GM21367 (cell line): ENCODE measurements at regions not wholly inside any gene's neighbourhood (a gene's known extent, or its start where the extent isn't known, plus 50 kb on each side); places are given as distances from the start of the nearest gene placed in this dataset.
"Not testable (repeated sequence)": the region's sequence is repeated elsewhere in the genome, so short reads cannot be mapped to it uniquely, and the experiment has no call there.

ENCODE experiments used
- ATAC-seq: cut with Tn5 transposase; IDR thresholded peaks from one replicate; pipeline ENCODE4 v1.9.1; 2021; ENCODE audit not compliant: unreplicated experiment

- ATAC-seq: not testable (repeated sequence)
Observed at GRCh38 chr16:52655916-52656315, 109.0 kb upstream of the TOX3 start.

DNA sequence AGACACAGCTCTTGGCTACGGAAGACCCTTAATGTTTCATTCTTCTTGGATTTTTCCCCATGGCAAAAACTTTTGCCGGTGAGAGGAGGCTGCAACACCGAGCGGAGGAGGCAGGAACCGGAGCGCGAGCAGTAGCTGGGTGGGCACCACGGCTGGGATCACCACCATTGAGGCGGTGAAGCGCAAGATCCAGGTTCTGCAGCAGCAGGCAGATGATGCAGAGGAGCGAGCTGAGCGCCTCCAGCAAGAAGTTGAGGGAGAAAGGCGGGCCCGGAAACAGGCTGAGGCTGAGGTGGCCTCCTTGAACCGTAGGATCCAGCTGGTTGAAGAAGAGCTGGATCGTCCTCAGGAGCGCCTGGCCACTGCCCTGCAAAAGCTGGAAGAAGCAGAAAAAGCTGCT lies 108.2 kb upstream of the TOX3 start:
- not testable (repeated sequence) for ATAC-seq

DNA sequence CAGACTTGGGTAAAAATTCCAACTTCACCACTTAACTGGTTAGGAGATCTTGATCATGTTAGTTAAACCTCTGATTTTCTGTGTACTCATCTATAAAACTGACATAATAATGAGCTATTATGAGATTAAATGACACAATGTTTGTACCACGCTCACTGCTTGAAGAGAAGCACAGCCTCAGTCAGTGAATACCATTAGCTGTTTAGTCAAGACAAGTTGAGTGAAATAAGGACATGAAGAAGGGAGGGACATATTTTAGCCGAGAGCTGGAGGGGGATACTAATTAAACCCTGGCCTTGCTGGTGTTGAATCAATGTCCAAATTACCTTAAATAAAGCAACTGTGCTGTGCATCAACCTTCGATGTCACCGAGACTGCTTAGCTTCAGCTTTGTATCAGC lies 105.1 kb upstream of the TOX3 start:
- ATAC-seq: no peak

GRCh38 chr16:52650789-52651188 lies 103.8 kb upstream of the TOX3 start:
- no peak for ATAC-seq

GRCh38 chr16:52650318-52650717 lies 103.4 kb upstream of the TOX3 start:
- no peak for ATAC-seq

GRCh38 chr16:52649870-52650269 lies 102.9 kb upstream of the TOX3 start:
- ATAC-seq: no peak

- no peak for ATAC-seq
Observed at GRCh38 chr16:52647588-52647987, 100.6 kb upstream of the TOX3 start.

- no peak for ATAC-seq
Observed at GRCh38 chr16:52643006-52643405, 96.1 kb upstream of the TOX3 start.

DNA sequence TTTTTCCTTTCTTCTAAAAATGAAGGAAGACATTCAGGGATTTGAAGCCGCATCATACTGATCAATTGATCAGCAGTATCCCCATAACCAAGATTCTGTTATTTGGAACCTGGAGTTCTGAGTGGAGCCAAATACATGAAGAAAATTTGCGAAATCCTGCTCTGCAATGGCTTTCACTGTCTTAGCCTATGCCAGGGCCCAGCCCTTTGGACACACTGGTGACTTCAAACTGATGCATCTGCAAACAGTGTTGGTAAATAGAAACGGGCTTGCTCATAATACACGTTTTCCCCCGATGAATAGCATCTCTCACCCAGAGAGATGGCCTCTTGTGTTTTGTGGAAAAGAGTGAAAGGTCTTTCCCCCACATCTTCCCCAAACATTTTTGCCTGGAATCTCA lies 87.6 kb upstream of the TOX3 start:
- ATAC-seq: no peak

- no peak for ATAC-seq
Observed at GRCh38 chr16:52634104-52634503, 87.2 kb upstream of the TOX3 start.

DNA sequence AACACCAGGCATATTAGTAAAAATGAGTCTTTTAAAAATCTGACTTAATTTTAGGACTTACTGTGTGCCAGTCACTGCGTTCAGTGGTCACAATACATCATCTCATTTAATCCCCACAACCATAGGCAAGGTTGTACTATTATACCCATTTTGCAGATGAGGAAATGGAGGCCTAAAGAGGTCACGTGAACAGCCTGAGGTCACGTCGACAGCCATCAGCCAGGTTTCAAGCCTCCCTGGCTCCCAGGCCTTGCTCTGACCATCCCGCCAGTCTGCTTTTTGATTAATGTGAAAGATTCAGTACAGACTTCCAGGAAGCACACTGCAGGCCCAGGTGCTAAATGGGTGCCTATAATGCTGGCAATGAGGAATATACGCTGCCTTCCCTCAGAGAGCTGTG lies 86.3 kb upstream of the TOX3 start:
- ATAC-seq: no peak

DNA sequence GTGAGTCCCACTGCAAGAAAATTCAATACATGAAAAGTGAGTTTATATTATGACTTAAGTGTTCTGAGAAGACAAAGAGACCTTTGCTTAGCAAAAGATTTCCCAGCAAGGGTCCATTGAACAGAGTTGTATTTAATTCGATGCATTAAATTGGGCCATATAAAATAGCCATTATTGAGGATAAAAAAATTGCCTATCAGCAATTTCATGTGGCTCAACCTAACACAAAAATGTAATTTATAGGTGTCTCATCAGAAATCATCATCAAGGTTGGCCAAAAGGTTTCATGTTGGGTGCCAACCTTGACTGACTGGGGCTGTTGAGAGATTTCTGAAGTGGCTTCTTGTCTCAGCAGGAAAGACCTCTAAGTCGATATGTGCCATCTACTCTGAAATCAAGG lies 84.8 kb upstream of the TOX3 start:
- ATAC-seq: no peak

- no peak for ATAC-seq
Observed at GRCh38 chr16:52630711-52631110, 83.8 kb upstream of the TOX3 start.

- ATAC-seq: no peak
Observed at GRCh38 chr16:52629296-52629695, 82.4 kb upstream of the TOX3 start.

DNA sequence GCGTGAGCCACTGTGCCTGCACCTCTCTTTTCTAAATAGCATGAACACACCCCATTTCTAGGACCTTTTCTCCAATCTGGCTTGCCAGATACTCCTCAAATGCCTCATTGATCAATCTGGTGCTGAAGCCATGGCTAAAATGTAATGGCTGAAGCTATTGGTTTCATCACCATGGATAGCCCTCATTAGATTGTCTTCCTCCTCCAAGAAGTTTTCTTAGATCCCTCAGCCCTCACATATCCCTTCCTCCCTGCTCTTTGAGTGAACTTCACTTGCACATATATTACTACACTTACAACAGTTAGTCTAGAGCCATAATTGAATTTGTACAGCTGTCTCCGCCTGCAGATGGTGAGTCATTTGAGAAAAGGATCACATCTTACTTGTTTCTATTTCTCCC lies 77.9 kb upstream of the TOX3 start:
- ATAC-seq: no peak

GRCh38 chr16:52621651-52622050 lies 74.7 kb upstream of the TOX3 start:
- no peak for ATAC-seq

DNA sequence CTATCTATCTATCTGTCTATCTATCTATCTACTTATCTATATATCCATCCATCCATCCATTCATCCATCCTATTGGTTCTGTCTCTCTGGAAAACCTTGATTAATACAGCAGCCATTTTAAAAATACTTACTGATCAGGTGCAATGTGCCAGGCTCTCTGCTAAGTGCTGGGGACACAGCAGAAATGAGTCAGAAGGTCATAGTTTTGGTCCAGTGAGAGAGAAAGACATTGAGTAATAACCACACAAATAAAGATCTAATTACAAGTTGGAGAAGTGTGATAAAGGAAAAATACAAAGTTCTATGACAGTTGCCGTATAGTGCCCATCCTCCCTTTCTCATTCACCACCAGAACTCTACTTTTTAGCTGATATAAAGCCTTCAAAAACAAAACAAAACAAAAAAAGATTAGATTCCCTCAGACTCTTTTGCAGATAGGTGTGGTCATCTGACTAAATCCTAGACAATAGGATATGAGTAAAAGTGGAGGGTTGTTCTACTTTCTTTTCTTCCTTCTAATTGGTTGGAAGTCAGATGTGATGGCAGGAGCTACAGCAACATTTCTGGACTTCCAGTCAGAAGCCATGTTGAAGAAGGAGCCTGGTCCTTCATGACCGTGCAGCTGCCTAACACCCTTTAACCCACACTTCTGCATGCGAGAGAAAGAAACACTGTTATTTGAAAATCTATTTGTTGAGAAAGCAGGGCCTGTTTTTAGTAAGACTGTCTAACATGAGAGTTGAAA lies 72.0 kb upstream of the TOX3 start:
- no peak for ATAC-seq

- ATAC-seq: no peak
Observed at GRCh38 chr16:52617591-52617990, 70.6 kb upstream of the TOX3 start.

DNA sequence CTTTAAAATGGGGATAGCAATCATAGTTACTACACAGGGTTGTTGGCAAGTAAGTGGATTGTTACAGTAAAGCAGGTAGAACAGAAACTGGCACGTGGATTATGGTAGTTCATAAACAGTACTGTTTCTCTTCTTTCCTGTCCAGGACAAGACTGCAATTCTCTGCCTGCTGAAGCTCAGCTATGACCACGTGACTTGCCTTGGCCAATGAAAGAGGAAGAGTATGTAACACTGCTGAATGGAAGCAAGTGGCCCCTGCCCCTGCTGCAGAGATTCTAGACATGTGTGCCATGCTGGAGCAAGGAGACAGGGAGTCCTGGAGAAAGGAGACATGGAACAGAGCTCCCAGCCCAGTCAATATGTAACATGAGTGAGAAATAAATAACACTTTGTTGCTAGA lies 66.6 kb upstream of the TOX3 start:
- no peak for ATAC-seq

DNA sequence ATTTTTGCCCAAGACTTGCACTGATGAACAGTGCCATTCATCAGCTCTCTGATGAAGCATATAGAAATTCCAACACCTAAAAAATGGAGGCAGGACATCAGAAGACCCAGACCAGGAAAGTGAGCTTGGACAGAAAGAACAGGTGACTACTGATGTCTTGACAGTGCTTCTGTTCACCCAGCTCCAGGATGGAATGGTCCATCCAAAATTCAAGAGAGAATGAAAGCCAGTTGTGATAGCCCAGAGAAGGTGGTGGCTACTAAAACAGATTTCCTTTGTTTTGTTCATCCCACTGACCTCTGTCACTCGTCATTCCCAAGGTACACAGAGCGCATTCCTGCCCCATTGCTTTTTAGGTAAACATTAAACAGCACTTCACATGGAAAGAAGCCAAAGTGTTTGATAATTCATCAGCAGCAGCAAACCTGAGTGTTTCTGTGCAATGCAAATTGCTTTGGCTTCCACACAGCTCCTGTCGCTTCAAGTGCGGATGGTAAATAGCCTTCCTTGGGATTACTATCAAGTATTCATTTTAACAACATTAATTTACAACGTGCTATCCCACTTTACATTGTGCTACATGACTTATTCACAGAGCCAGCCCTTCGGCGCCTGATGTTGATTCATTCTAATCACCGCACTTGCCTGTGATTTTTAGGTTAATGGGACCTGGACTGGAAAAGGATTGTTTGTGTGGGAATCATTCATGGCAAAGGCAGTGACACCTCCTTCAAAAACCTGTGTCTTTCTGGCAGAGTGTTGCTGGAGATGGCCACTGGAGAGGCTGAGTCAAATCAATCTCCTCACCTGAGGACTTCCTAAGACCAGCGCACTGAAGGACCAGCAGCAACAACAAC lies 65.1 kb upstream of the TOX3 start:
- no peak for ATAC-seq

- ATAC-seq: no peak
Observed at GRCh38 chr16:52603015-52603414, 56.1 kb upstream of the TOX3 start.

GRCh38 chr16:52597772-52598483 lies 51.0 kb upstream of the TOX3 start:
- no peak for ATAC-seq
